MM.1S (cell line): ENCODE measurements at regions not wholly inside any gene's neighbourhood (a gene's known extent, or its start where the extent isn't known, plus 50 kb on each side); places are given as distances from the start of the nearest gene placed in this dataset.

Experiments
- DNase-seq: peaks from one replicate; pipeline ENCODE4 v3.0.0-alpha.2; 2015
- H2AFZ ChIP-seq: fragments of 300-600 bp; sonication (generic); 2 replicates; pipeline ENCODE4 v1.6.0; 2016; ENCODE audit warnings: antibody characterized with exemption, low read length
- H3F3A ChIP-seq: fragments of 300-600 bp; sonication (generic); 2 replicates; pipeline ENCODE4 v1.6.1; 2016; ENCODE audit warnings: mild to moderate bottlenecking, antibody characterized with exemption, low read length, moderate library complexity, mixed read lengths; ENCODE audit not compliant: insufficient read depth
- H3K27ac ChIP-seq: fragments of 300-600 bp; sonication (generic); 2 replicates; pipeline ENCODE4 v1.5.1; 2016; ENCODE audit warnings: mild to moderate bottlenecking, low read length
- H3K27me3 ChIP-seq: fragments of 300-600 bp; sonication (generic); replicated peaks from 2 replicates; pipeline ENCODE4 v1.6.0; 2016; ENCODE audit warnings: low read length; ENCODE audit not compliant: insufficient read depth
- H3K36me3 ChIP-seq: fragments of 300-600 bp; sonication (generic); replicated peaks from 2 replicates; pipeline ENCODE4 v1.6.1; 2016; ENCODE audit warnings: mild to moderate bottlenecking, low read length, mixed read lengths; ENCODE audit not compliant: insufficient read depth
- H3K4me1 ChIP-seq: fragments of 300-600 bp; sonication (generic); 2 replicates; pipeline ENCODE4 v1.6.1; 2016; ENCODE audit warnings: low read length, mixed read lengths
- H3K4me2 ChIP-seq: fragments of 300-600 bp; sonication (generic); 2 replicates; pipeline ENCODE4 v1.6.0; 2016; ENCODE audit warnings: low read depth, low read length
- H3K4me3 ChIP-seq: fragments of 300-600 bp; sonication (generic); 2 replicates; pipeline ENCODE4 v1.5.1; 2016; ENCODE audit warnings: low read length, mixed read lengths
- H3K79me2 ChIP-seq: fragments of 300-600 bp; sonication (generic); 2 replicates; pipeline ENCODE4 v1.6.1; 2016; ENCODE audit warnings: mixed run types, low read length, mixed read lengths
- H3K9ac ChIP-seq: fragments of 300-600 bp; sonication (generic); 2 replicates; pipeline ENCODE4 v1.6.1; 2016; ENCODE audit warnings: low read length, mixed read lengths
- H3K9me2 ChIP-seq: fragments of 300-600 bp; sonication (generic); replicated peaks from 2 replicates; pipeline ENCODE4 v1.6.1; 2016; ENCODE audit warnings: mild to moderate bottlenecking, low read length, mixed read lengths; ENCODE audit not compliant: insufficient read depth
- H3K9me3 ChIP-seq: fragments of 300-600 bp; sonication (generic); replicated peaks from 2 replicates; pipeline ENCODE4 v1.6.1; 2016; ENCODE audit warnings: mild to moderate bottlenecking, low read length, mixed read lengths; ENCODE audit not compliant: insufficient read depth
- H4K20me1 ChIP-seq: fragments of 300-600 bp; sonication (generic); 2 replicates; pipeline ENCODE4 v1.6.1; 2016; ENCODE audit warnings: mild to moderate bottlenecking, low read length, moderate library complexity, mixed read lengths; ENCODE audit not compliant: insufficient read depth
- CTCF ChIP-seq: fragments of 300-600 bp; sonication (generic); IDR thresholded peaks from 2 replicates; pipeline ENCODE4 v1.5.1; 2016; ENCODE audit warnings: antibody characterized with exemption, low read length, mixed read lengths
- EZH2 ChIP-seq: fragments of 300-600 bp; sonication (generic); optimal IDR thresholded peaks from 2 replicates; pipeline ENCODE3; 2017; ENCODE audit warnings: low read depth, mild to moderate bottlenecking, antibody characterized with exemption, low read length, mixed read lengths
- EZH2phosphoT487 ChIP-seq: fragments of 300-600 bp; sonication (generic); IDR thresholded peaks from 2 replicates; pipeline ENCODE4 v1.6.1; 2018; ENCODE audit warnings: antibody characterized with exemption, low read length

GRCh38 chr4:28772788-28773187, 1912.1 kb downstream of the STIM2 start:
- H3K4me1 ChIP-seq, result no peaks in the 10 kb centered on the region
- H3K4me2 ChIP-seq, result no peak overlapping the region
- H3K9ac ChIP-seq, result no peak overlapping the region
- no peaks in the 10 kb centered on the region for H3F3A ChIP-seq
- no peaks in the 10 kb centered on the region for H3K79me2 ChIP-seq
- H3K36me3 ChIP-seq, result no peaks in the 10 kb centered on the region
- no peak overlapping the region for H2AFZ ChIP-seq
- no peaks in the 10 kb centered on the region for H3K9me3 ChIP-seq
- no peak overlapping the region for H3K4me3 ChIP-seq
- DNase-seq, result no peak
- H3K27me3 ChIP-seq, result no peaks in the 10 kb centered on the region
- no peak for TF ChIP-seq EZH2phosphoT487
- TF ChIP-seq CTCF, result no peak
- no peak for TF ChIP-seq EZH2
- H3K27ac ChIP-seq, result no peak overlapping the region
- H3K9me2 ChIP-seq, result no peaks in the 10 kb centered on the region
- no peaks in the 10 kb centered on the region for H4K20me1 ChIP-seq

GRCh38 chr4:28774344-28774743, 1913.7 kb downstream of the STIM2 start:
- TF ChIP-seq CTCF, result no peak
- TF ChIP-seq EZH2, result no peak
- TF ChIP-seq EZH2phosphoT487, result no peak
- Histone ChIP-seq H3K36me3 (no peaks in the 10 kb centered on the region), H4K20me1 (no peaks in the 10 kb centered on the region), H3K9me2 (no peaks in the 10 kb centered on the region), H2AFZ (no peak overlapping the region), H3K27me3 (no peaks in the 10 kb centered on the region), H3K9ac (no peak overlapping the region), H3K4me2 (no peak overlapping the region), H3K4me3 (no peak overlapping the region), H3K9me3 (no peaks in the 10 kb centered on the region), H3K27ac (no peak overlapping the region), H3K79me2 (no peaks in the 10 kb centered on the region), H3K4me1 (no peaks in the 10 kb centered on the region), H3F3A (no peaks in the 10 kb centered on the region)
- DNase-seq, result no peak

- no peaks in the 10 kb centered on the region for H3F3A ChIP-seq
- no peaks in the 10 kb centered on the region for H3K9me3 ChIP-seq
- no peak overlapping the region for H3K9ac ChIP-seq
- H4K20me1 ChIP-seq, result no peaks in the 10 kb centered on the region
- H3K27ac ChIP-seq, result no peak overlapping the region
- H2AFZ ChIP-seq, result no peak overlapping the region
- TF ChIP-seq EZH2phosphoT487, result no peak
- no peak for TF ChIP-seq EZH2
- no peak for TF ChIP-seq CTCF
- no peak for DNase-seq
- no peaks in the 10 kb centered on the region for H3K9me2 ChIP-seq
- H3K79me2 ChIP-seq, result no peaks in the 10 kb centered on the region
- no peaks in the 10 kb centered on the region for H3K27me3 ChIP-seq
- no peaks in the 10 kb centered on the region for H3K4me1 ChIP-seq
- H3K4me2 ChIP-seq, result no peak overlapping the region
- H3K4me3 ChIP-seq, result no peak overlapping the region
- no peaks in the 10 kb centered on the region for H3K36me3 ChIP-seq
These were observed 1915.4 kb downstream of the STIM2 start for GRCh38 chr4:28776004-28776403.
